COR-L47 (cell line): ENCODE measurements at regions not wholly inside any gene's neighbourhood (a gene's known extent, or its start where the extent isn't known, plus 50 kb on each side); places are given as distances from the start of the nearest gene placed in this dataset.

Source experiments
- DNase-seq: peaks from one replicate; lab custom pipeline; 2025; lab: John Stamatoyannopoulos, UW

DNA sequence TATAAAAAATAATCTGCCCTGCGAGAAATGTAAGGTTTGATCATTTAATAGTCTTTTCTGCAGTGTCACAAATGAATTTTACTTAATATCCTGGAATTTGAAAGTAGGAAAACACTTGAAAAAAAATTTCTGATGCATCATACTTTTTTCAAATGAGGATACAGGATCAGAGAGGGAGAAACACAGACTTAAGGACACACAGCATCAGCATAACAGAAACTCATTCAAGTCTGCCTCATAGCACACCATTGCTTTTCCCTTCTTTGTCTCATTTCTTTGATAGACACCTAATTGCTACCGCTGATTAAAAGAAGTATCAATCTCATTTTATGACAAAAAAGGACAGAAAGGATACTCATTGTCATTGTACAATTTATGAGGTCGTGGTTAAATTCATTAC is 319.0 kb downstream of the TMEM114 start:
- DNase-seq: no peak

- DNase-seq: no peak
Observed at GRCh38 chr16:8262299-8262698, 328.0 kb downstream of the TMEM114 start.

- no peak for DNase-seq
Observed at GRCh38 chr16:8260140-8260539, 330.2 kb downstream of the TMEM114 start.

DNA sequence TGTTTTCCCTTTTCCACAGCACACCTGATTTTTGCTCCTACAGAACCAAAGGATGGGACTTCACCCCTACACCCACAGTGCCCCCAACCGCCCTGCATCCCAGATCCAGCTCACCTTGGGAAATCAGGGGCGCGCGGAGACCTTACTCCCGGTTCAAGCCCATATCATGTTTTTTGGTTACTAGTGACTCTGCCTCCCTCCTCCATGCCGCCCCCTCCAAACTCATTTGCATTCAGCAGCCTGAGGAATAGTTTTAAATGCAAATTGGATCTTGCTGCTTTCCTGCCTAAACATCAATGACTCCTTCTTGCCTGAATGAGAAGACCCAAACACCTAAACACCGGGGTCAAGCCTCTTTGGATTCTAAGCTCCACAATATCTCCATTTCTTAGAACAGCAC is 331.8 kb downstream of the TMEM114 start:
- no peak for DNase-seq

- no peak for DNase-seq
Observed at GRCh38 chr16:8257561-8257960, 332.8 kb downstream of the TMEM114 start.

DNA sequence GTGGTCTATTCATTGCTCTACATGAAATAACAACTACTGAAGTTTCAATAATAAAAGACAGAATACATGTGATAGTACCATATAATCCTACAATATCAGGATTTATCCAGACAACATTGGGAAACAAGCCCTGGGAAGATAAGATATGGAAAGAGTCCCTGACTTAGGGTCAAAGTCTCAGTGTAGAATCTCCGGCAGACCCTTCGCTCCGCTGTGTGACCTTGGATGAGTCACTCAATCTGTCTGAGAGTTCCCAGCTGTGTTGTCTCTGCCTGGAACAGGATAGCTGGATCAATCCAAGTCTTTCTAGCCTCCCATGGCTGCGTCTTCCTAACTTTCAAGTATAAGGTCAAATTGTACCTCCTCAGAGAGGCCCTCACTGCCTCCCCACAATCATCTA is 335.9 kb downstream of the TMEM114 start:
- DNase-seq: no peak

DNA sequence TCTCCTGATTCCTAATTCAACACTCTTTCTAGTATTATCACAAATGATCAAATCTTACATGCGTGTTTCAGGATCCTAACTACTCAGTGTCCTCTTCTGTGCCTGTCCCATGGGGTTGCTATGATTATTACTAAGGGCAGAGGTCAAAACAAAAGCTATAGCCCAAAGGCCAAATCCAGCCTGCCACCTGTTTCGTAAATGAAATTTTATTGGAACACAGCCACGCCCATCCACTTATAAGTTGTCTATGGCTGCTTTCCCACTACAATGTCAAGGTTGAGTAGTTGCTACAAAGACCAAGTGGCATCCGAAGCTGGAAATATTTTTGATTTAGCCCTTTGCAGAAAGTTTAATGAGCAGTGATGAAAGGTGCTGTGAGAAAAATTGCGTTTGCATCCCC is 336.6 kb downstream of the TMEM114 start:
- no peak for DNase-seq

GRCh38 chr16:8251727-8252126 is 338.6 kb downstream of the TMEM114 start:
- no peak for DNase-seq

- DNase-seq: no peak
Observed at GRCh38 chr16:8251298-8251697, 339.0 kb downstream of the TMEM114 start.

- no peak for DNase-seq
Observed at GRCh38 chr16:8247993-8248392, 342.3 kb downstream of the TMEM114 start.

GRCh38 chr16:8243981-8244380 is 346.3 kb downstream of the TMEM114 start:
- no peak for DNase-seq

DNA sequence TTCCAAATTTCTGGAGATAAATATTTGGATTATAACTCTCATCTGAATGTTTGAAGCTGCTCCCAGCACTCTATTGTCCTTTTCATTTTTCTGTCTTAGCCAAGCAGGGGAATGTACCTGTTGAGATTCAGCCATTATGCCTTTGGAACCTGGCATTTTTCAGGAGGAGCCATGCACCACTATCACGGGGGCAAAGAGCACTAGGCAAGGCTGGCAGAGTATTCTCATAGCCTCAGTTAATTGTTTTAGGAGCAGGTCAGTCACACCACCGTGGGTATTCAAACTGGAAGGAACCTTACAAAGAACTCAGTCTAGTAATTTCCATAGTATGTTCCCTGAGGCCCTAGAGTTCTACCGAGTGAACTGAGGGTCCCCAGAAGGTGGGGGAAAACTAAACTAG is 348.9 kb downstream of the TMEM114 start:
- DNase-seq: no peak

DNA sequence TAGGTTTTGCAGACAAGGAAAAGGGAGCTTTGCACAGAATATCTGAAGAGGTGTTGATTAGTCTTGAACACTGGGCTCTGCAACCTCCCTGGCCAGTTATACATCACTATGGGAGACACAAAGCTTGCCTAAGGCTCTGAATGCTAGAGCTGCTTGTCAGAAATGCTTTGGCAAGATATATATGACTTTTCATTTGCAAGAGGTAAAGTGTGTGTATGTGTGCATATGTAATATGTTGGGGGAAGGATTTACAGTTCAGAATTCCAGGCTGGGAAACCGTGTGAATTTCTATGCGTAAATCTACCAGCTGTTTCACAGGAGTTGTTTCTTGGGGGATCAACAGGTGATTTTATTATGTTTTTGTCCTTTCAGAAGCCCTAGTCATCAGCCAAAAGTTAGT is 350.9 kb downstream of the TMEM114 start:
- no peak for DNase-seq

DNA sequence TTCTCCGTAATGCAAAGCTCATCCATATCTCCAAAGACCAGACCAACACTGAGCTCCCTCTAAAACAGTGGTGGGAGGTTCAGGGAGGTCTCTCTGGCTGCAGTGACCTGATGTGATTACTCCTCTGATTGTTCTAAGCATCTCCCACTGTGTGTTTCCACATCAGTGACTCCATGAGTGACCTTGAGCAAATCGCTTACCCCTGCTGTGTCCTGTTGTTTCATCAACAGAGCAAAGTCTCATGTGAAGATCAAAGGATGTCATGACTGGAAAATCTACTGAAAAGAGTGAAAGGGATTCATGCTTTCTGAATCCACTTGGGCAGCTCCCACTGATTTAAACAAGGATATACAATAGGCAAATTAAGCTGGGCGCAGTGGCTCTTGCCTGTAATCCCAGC is 352.9 kb downstream of the TMEM114 start:
- no peak for DNase-seq

DNA sequence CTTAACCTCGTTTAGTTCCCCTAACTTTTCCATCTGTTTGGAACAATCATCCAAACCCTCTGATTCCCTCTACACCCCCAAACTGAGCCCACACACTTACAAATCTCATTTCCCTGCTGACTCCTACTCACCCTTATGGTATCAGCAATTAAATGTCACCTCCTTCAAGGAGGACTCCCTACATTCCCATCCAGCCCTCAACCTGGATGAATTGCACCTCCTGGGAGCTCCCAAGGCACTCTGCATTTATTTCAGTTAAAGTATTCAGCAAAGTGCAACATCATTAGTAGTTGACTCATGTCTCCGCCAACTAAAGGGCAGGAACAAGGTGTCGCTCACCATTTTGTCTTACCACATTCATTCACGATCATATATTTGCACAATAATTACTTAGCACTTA is 353.5 kb downstream of the TMEM114 start:
- no peak for DNase-seq

- DNase-seq: no peak
Observed at GRCh38 chr16:8230497-8230896, 359.8 kb downstream of the TMEM114 start.

GRCh38 chr16:8229011-8229520 is 361.2 kb downstream of the TMEM114 start:
- DNase-seq: no peak

DNA sequence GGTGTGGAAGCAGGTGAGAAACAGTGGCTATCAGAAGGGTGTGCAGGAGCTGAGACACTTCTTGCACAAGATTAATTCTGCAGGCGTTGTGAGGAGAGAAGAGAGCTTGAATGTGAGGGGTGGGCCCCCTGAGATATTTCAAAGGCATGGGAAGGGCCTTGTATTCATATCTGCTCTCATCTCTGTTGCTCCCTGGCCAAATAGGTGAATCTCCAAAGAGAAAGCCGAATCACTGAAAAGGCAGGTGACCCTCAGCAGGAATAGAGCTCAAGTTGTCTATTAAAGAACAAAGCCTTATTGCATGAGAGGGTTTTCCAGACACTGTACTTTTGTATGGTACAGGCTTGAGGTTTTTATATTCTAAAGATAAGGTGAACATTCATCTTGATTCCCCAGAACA is 373.1 kb downstream of the TMEM114 start:
- no peak for DNase-seq

DNA sequence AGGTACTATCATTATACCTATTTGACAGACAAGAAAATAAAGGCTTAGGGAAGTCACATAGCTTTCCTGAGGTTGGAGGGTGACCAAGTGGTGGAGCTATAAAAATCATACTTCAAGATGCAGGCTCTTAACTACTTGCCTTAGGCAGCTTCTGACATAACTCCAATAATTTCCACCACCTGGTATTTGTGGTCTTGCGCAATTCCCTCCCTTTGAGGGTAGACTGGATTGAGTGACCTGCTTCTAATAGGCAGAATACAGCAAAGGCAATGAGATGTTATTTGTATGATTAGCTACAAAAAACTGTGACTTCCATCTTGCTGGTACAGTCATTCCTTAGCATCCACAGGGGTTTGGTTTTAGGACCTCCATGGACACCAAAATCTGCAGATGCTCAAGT is 385.5 kb downstream of the TMEM114 start:
- no peak for DNase-seq

GRCh38 chr16:8204096-8204495 is 386.2 kb downstream of the TMEM114 start:
- no peak for DNase-seq

GRCh38 chr16:8203101-8203500 is 387.2 kb downstream of the TMEM114 start:
- no peak for DNase-seq

- DNase-seq: no peak
Observed at GRCh38 chr16:8200839-8201238, 389.5 kb downstream of the TMEM114 start.

GRCh38 chr16:8199390-8199789 is 390.9 kb downstream of the TMEM114 start:
- DNase-seq: no peak

GRCh38 chr16:8194794-8195193 is 395.5 kb downstream of the TMEM114 start:
- no peak for DNase-seq

DNA sequence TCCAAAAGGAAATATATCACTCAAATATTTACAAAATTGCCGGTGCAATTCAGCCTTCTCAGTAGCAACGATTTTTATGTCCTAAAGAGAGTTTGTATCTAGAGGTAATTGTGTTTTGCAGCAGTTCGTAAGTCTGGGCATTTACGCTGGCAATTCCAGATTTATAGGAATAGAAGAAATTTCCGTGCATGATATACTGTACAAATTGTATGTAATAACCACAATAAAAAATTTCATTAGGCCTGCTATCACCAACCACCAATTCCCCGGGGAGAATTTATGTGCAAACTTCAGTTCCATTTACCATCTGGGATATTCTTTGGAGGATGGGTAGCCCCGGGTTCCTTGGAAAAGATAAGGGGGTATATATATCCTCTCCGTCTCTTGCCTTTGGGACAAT is 401.5 kb downstream of the TMEM114 start:
- DNase-seq: no peak
